Rectal smooth muscle tissue (tissue), 1 donor: ENCODE measurements at regions not wholly inside any gene's neighbourhood (a gene's known extent, or its start where the extent isn't known, plus 50 kb on each side); places are given as distances from the start of the nearest gene placed in this dataset.
"Not testable (repeated sequence)": the region's sequence is repeated elsewhere in the genome, so short reads cannot be mapped to it uniquely, and the experiment has no call there.

Experiments used
- H3K27ac ChIP-seq: one replicate; pipeline ENCODE4 v1.7.0; 2013; ENCODE audit warnings: low read depth, low read length, inconsistent platforms
- H3K27me3 ChIP-seq: one replicate; pipeline ENCODE4 v1.7.0; 2013; ENCODE audit warnings: low read length; ENCODE audit not compliant: control insufficient read depth, insufficient read depth
- H3K36me3 ChIP-seq: one replicate; pipeline ENCODE4 v1.7.0; 2013; ENCODE audit warnings: low read length; ENCODE audit not compliant: control insufficient read depth, insufficient read depth
- H3K4me1 ChIP-seq: one replicate; pipeline ENCODE4 v1.7.0; 2013; ENCODE audit warnings: low read length; ENCODE audit not compliant: control insufficient read depth, insufficient read depth
- H3K4me3 ChIP-seq: one replicate; pipeline ENCODE4 v1.7.0; 2013; ENCODE audit warnings: low read length
- H3K9ac ChIP-seq: one replicate; pipeline ENCODE4 v1.7.0; 2013; ENCODE audit warnings: low read length

DNA sequence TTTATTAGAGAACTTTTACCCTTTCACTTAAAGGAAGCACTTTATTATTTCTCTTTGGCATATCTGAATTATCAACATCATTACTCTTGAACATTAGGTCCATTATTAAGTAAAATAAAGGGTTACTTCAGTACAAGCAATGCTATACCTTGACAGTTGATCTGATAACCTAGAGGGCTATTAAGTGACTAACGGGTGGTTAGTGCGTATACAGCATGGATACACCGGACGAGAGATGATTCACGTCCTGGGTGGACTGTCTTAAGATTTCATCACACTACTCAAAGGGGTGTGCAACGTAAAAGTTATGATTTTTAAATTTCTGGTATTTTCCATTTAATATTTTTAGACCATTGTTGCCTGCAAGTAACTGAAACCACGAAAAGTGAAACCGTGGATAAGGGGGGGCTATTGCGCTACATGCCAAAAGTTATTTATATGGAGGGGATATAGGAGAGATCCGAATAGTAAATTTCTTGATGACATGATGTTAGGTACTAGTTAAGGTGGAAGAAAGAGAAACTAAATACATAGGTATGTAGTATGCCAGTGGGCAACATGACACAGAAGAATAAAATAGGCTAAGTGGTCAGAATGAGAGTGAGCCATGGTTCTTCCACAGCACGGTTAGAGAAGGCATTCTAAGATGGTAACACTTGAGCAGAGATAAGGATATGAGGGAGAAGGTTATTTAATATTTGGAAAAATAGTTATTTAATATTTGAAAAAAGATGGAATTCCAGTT, 230.8 kb upstream of the ANKRD50 start:
- no peaks in the 10 kb centered on the region for H3K27me3 ChIP-seq

DNA sequence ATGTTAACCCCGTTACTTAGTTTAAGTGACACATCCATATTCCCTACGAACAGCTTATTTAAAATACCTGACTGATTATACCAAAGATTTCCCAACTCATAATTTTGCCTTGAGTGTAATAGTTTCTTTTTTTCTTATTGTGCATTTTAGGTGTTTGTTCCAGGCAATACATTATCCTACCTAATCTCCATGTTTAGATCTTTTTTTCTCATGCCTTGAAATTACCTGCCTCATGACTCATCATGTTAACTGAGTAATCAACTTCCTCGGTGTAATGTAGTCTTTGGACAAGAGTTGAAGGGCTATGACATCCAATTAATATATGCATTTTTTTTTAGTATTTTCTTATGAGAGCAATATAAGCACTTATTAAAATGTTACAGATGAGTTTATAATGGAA, 228.7 kb upstream of the ANKRD50 start:
- Histone ChIP-seq H3K9ac (no peak overlapping the region), H3K36me3 (no peaks in the 10 kb centered on the region), H3K4me3 (no peak overlapping the region), H3K4me1 (peaks cover 3% of the 10 kb centered on the region), H3K27me3 (no peaks in the 10 kb centered on the region), H3K27ac (no peak overlapping the region)

More for the DNA sequence above, 230.8 kb upstream of the ANKRD50 start:
- Histone ChIP-seq H3K36me3 (no peaks in the 10 kb centered on the region), H3K9ac (no peak overlapping the region), H3K4me1 (peaks cover 3% of the 10 kb centered on the region), H3K4me3 (no peak overlapping the region), H3K27ac (no peak overlapping the region)

DNA sequence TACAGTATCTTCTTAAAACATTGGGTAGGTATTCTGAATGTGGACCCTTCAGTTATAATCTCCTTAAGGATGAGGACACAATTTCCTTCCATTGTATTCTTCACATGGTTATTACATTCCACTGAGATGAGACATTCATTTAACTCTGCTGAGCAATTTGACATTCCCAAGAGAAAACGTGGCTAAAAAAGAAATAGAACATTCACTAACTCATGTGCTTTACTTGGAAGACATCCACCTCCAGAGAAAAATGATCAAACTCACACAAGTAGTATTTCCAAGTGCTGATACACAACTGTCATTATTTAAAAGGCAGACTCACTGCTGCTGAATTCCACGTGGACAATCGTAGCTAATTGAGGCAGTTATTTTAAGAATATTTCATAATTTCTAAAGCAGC, 227.9 kb upstream of the ANKRD50 start:
- Histone ChIP-seq H3K36me3 (no peaks in the 10 kb centered on the region), H3K4me3 (no peak overlapping the region), H3K27ac (no peak overlapping the region), H3K27me3 (no peaks in the 10 kb centered on the region), H3K9ac (no peak overlapping the region), H3K4me1 (peaks cover 3% of the 10 kb centered on the region)

DNA sequence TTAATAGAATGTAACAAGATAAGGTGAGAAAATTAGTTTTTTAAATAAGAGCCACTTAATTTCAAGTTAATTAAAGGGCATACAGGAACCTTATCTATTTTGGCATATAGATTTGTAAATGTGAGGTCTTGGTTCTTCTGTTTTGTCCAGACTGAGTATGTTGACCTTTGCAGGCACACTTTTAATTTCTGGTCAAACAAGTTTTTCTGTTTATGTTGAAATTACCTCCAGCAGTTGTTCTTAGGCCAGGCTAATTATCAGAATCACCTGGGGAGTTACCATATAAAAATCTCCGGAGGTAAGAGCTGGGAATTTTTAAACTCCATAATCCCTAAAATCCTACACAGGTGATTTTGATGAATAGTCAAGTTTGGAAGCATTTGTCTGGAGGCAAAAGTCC, 227.4 kb upstream of the ANKRD50 start:
- Histone ChIP-seq H3K4me3 (no peak overlapping the region), H3K27ac (no peak overlapping the region), H3K4me1 (peaks cover 3% of the 10 kb centered on the region), H3K9ac (no peak overlapping the region), H3K36me3 (no peaks in the 10 kb centered on the region), H3K27me3 (no peaks in the 10 kb centered on the region)

DNA sequence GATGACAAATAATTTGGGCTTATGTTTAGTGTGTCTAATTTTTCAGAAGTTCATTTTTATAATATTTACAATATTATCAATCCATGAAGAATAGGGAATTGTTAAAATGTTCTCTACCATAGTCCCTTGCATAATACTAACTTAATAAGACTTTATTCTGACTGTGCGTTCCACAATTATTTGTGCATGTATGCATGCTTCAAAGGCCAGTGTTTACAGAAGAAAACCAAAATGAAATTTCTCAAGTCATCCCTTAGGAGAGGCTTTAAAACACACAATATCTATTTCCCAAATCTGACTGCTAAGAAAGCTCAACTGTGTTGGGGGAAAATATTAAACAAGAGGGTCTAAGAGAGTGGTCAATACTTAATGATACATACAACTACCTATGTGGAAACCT, 226.3 kb upstream of the ANKRD50 start:
- H3K36me3 ChIP-seq: no peaks in the 10 kb centered on the region
- no peaks in the 10 kb centered on the region for H3K27me3 ChIP-seq
- H3K9ac ChIP-seq: no peak overlapping the region
- no peak overlapping the region for H3K27ac ChIP-seq
- peaks cover 3% of the 10 kb centered on the region for H3K4me1 ChIP-seq
- no peak overlapping the region for H3K4me3 ChIP-seq

DNA sequence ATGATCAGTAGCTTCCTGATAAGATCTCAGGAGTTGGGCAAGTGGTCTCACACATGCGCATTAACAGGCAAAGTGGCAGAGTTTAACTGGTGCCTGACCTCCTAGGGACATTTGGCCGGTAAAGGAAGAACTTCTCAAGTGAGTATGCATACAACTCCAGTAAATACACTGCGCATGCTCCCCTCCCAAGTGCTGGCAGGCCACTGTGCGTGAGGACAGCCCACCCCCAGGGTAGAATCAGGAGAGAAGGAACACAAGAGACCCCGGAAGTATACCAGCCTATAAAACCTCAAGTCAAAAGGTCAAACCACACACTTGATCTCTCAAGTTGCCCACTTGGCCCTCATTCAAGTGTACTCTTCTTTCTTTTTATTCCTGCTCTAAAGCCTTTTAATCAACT, 225.5 kb upstream of the ANKRD50 start:
- Histone ChIP-seq H3K9ac (no peak overlapping the region), H3K4me3 (no peak overlapping the region), H3K4me1 (peaks cover 3% of the 10 kb centered on the region), H3K27ac (no peak overlapping the region), H3K27me3 (no peaks in the 10 kb centered on the region), H3K36me3 (no peaks in the 10 kb centered on the region)

DNA sequence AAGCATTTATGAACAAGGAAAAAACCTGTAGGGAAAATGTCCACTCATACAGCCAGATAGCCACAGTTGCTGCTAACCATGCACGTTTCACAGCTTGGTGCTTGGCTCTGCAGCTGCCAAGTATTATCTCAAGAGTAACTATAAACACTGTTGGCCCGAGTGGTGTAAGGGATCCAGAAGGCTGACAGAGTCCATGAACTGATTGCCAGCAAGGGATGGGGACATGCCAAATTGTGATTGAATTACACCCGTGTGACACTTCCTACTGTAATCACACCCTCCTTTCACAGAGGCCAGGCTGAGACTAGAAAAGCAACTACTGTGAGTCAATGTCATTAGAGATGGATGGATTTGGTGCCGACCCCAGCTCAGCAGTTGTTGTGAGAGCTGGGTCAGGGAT, 223.9 kb upstream of the ANKRD50 start:
- peaks cover 3% of the 10 kb centered on the region for H3K4me1 ChIP-seq
- H3K4me3 ChIP-seq: no peak overlapping the region
- H3K27ac ChIP-seq: no peak overlapping the region
- no peak overlapping the region for H3K9ac ChIP-seq
- H3K27me3 ChIP-seq: no peaks in the 10 kb centered on the region
- H3K36me3 ChIP-seq: no peaks in the 10 kb centered on the region

DNA sequence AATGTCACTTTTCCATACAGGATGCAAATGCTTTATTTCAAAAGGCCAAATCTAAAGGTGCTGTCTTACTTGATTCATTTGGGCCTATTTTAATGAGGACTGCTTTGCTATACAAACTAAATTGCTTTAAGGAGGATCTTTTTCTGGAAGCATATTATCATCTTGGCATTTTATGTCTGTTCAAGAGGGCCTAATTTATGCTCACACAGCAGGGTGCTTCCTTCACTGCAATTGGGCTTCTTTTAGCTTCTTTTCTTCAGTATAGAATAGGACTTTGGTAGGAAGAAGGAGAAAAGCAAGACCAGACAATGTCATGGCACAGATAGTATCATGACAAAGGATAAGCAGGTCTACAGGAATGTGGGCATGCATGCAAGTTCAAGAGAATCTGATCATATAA, 222.4 kb upstream of the ANKRD50 start:
- no peaks in the 10 kb centered on the region for H3K36me3 ChIP-seq
- H3K27me3 ChIP-seq: no peaks in the 10 kb centered on the region
- no peak overlapping the region for H3K27ac ChIP-seq
- no peak overlapping the region for H3K9ac ChIP-seq
- H3K4me1 ChIP-seq: no peaks in the 10 kb centered on the region
- H3K4me3 ChIP-seq: no peak overlapping the region

DNA sequence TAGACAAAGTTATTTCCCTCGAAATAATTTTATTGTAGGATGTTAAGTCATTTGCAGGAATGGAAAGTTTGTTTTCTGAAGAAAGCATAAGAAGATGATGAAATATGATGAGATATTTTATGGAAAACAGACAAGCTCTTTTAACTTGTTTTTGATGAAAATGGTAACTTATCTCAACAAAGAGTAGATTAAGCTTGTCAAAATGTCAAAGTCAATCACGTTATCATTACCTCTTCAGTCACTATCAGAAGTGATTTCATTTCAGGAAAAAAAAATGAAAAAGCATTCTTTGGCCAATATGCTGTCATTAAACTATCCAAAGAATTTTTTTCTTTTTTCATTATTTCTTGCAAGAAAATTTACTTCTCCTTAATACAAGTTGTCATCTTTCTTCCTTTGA, 221.0 kb upstream of the ANKRD50 start:
- no peak overlapping the region for H3K27ac ChIP-seq
- no peaks in the 10 kb centered on the region for H3K4me1 ChIP-seq
- H3K4me3 ChIP-seq: no peak overlapping the region
- H3K27me3 ChIP-seq: no peaks in the 10 kb centered on the region
- no peak overlapping the region for H3K9ac ChIP-seq
- no peaks in the 10 kb centered on the region for H3K36me3 ChIP-seq

DNA sequence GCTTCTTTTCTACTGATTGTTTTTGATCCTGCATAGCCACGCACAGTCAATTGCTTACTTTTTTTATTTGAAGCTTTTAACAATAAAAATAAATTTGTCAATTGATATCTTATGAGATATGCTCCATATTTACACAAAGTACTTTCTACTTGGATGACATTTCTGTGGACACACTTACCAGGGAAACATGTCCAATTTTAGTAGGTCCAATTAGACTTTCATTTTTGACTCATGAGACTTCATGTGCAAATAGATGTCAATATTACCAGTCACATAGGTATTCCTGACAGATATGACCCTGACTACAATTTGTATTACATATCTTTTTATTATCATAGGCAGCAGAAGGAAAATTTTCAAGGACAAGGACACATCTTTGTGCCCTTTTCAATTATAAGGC, 219.9 kb upstream of the ANKRD50 start:
- Histone ChIP-seq H3K36me3 (no peaks in the 10 kb centered on the region), H3K27me3 (no peaks in the 10 kb centered on the region), H3K9ac (no peak overlapping the region), H3K4me1 (no peaks in the 10 kb centered on the region), H3K4me3 (no peak overlapping the region), H3K27ac (no peak overlapping the region)

DNA sequence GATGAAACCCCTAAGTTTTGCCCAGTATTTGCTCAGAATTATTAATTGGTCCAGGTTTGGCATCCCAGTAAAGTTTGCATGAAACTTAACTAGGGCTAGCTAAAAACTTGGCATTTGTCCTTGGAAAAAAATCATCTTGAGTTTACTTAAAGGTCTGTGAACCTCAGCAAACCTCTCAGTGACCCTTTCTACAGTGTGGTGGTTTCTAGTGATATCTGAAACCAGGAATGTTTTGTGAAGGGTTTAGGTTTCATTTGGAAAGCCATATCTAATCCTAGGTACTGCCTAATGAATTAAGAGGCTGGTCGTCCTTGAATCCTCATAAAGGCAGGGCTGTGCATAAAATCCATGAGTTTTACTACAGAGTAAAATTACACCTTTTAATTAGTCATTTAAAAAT, 218.5 kb upstream of the ANKRD50 start:
- H3K27ac ChIP-seq: no peak overlapping the region
- H3K36me3 ChIP-seq: no peaks in the 10 kb centered on the region
- no peak overlapping the region for H3K9ac ChIP-seq
- H3K4me1 ChIP-seq: no peaks in the 10 kb centered on the region
- no peaks in the 10 kb centered on the region for H3K27me3 ChIP-seq
- no peak overlapping the region for H3K4me3 ChIP-seq

DNA sequence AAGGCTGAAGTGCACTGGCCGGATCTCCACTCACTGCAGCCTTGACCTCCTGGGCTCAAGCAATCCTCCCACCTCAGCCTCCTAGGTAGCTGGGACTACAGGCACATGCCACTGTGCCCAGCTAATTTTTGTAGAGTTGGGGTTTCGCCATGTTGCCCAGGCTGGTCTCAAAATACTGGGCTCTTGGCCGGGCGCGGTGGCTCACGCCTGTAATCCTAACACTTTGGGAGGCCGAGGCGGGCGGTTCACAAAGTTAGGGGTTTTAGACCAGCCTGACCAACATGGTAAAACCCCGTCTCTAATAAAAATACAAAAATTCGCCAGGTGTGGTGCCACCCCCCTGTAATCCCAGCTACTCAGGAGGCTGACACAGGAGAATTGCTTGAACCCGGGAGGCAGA, 210.2 kb upstream of the ANKRD50 start:
- not testable (repeated sequence) for H3K4me1 ChIP-seq, H3K4me3 ChIP-seq, H3K9ac ChIP-seq, H3K36me3 ChIP-seq, H3K27ac ChIP-seq, H3K27me3 ChIP-seq

DNA sequence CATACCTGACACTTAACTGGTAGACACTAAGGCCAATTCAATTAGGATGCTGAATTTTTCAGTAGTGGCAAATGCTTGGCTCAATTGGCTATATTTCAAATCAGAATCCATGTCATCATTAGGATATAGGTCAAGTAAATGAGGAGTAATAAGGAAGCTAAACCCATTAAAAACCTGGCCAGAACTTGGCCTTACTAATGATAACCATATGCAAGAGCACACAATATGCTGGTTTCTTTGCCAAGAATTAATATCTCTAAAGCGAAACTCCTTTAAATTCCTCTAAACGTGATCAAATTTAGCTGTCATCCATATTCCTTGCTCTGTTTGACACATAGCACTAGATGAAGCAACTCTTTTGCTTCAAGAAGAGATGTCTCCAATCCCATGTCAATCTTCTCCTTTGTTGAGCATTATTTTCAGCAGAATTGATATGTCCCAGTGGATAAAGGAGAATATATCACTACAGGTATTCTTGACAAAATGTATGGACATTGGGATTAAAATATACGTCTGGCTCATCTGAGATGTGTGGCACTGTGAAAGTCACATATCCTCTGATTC, 206.1 kb upstream of the ANKRD50 start:
- H3K27me3 ChIP-seq: no peaks in the 10 kb centered on the region
- no peaks in the 10 kb centered on the region for H3K4me1 ChIP-seq
- H3K27ac ChIP-seq: no peak overlapping the region
- H3K36me3 ChIP-seq: no peaks in the 10 kb centered on the region
- no peak overlapping the region for H3K4me3 ChIP-seq
- no peak overlapping the region for H3K9ac ChIP-seq
